ENCODE measurements at regions not wholly inside any gene's neighbourhood (a gene's known extent, or its start where the extent isn't known, plus 50 kb on each side); places are given as distances from the start of the nearest gene placed in this dataset.

DNA sequence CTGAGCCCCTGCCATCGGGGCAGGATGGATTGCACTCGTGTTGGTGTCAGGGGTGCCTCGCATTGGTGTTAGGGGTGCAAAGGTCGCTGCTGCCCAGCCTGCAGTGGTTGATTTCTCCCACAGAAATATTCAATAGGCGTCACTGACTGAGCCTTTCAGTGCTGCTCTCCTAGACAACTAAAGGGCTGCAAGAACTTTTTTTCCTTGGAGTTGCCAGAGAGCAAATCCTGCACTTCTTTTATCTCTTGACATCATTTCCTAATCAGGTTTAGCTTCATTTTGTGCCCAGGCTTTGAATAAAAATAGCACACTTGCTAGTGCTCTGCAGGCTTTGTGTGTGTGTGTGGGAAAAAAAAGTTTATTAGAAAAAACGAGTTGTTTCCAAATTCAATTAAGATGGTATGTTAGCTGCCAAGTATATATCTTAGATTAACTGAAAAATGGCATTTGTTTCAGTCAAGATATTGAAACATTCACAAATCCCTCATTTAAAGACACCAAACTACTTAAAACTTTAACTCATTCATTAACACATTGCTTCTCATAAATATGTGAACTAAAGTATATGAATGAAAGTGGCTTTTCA is 125.6 kb downstream of the SOCS6 start:
- CTCF ChIA-PET = no interaction called here

GRCh38 chr18:70413455-70413854 is 124.6 kb downstream of the SOCS6 start:
- ChIA-PET CTCF (no interaction called here), POLR2A (ENCODE audit: low non-redundant PET) (no interaction called here)
- TF ChIP-seq EZH2 (IDR thresholded peaks at IDR 0.05; ENCODE audit: borderline replicate concordance, low read depth, low read length, poor library complexity, severe bottlenecking) = no peak
- no peak for TF ChIP-seq CTCF (conservative IDR thresholded peaks at IDR 0.05; ENCODE audit: low read depth, low read length)
- Histone ChIP-seq H3K27ac (ENCODE audit: low read depth, low read length, poor library complexity, severe bottlenecking) (no peak overlapping the region), H3K36me3 (ENCODE audit: insufficient read depth, low read length, poor library complexity, severe bottlenecking) (no peaks in the 10 kb centered on the region), H3K27me3 (replicated peaks; ENCODE audit: insufficient read depth, low read depth, low read length, poor library complexity) (no peaks in the 10 kb centered on the region), H3K9me3 (ENCODE audit: low read depth, low read length, poor library complexity, severe bottlenecking) (no peaks in the 10 kb centered on the region), H3K4me1 (ENCODE audit: insufficient read depth, low read length, poor library complexity, severe bottlenecking) (no peaks in the 10 kb centered on the region), H3K4me3 (ENCODE audit: low read depth, low read length, poor library complexity, severe bottlenecking) (no peak overlapping the region)
- intact Hi-C loops (cut with micrococcal nuclease; ENCODE audit: unreplicated experiment) = no loop called here
- no peak for DNase-seq (ENCODE audit: low spot score)
- no TSS peak for BruUV-seq (replicated peaks)

More for the DNA sequence above, 125.6 kb downstream of the SOCS6 start:
- no peaks in the 10 kb centered on the region for H3K4me1 ChIP-seq (ENCODE audit: insufficient read depth, low read length, poor library complexity, severe bottlenecking)
- H3K27ac ChIP-seq (ENCODE audit: low read depth, low read length, poor library complexity, severe bottlenecking) = no peak overlapping the region
- POLR2A ChIA-PET (ENCODE audit: low non-redundant PET) = interaction anchor here (0.6 kb wide), 1 partner anchor 467 kb away, joined by 4 read pairs; the partner anchor contains the start of gene CD226
- H3K27me3 ChIP-seq (replicated peaks; ENCODE audit: insufficient read depth, low read depth, low read length, poor library complexity) = no peaks in the 10 kb centered on the region
- intact Hi-C loops (cut with micrococcal nuclease; ENCODE audit: unreplicated experiment) = no loop called here
- no peaks in the 10 kb centered on the region for H3K9me3 ChIP-seq (ENCODE audit: low read depth, low read length, poor library complexity, severe bottlenecking)
- H3K36me3 ChIP-seq (ENCODE audit: insufficient read depth, low read length, poor library complexity, severe bottlenecking) = no peaks in the 10 kb centered on the region
- DNase-seq (ENCODE audit: low spot score) = no peak
- TF ChIP-seq CTCF (conservative IDR thresholded peaks at IDR 0.05; ENCODE audit: low read depth, low read length) (no peak), EZH2 (IDR thresholded peaks at IDR 0.05; ENCODE audit: borderline replicate concordance, low read depth, low read length, poor library complexity, severe bottlenecking) (no peak)
- no peak overlapping the region for H3K4me3 ChIP-seq (ENCODE audit: low read depth, low read length, poor library complexity, severe bottlenecking)
- no TSS peak for BruUV-seq (replicated peaks)

DNA sequence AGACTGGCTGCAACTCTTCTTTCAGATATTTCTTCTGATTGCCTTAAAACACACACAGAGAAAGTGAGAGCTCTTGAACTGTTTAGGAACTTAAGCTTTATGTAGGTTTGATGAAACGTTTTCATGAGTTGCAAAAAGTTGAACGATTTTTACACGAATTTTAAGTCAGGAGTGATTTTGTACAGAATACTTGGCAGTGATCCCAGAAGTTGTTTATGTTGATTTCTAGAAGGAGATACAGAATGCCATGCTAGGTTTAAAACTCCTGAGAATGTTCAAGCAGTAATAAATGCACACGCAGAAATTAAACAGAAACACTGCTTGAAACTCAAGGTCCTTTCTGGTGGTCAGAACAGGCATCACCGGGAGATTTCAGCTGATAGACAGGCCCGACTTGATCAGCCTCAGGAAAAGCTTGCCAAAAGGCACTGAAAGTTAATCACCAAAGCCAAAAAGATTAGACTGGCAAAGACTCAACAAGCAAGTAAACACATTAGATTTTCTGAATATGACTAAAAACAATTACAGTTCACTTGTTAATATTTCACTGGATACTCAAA is 123.1 kb downstream of the SOCS6 start:
- no TSS peak for BruUV-seq (replicated peaks)
- Histone ChIP-seq H3K36me3 (ENCODE audit: insufficient read depth, low read length, poor library complexity, severe bottlenecking) (no peaks in the 10 kb centered on the region), H3K4me3 (ENCODE audit: low read depth, low read length, poor library complexity, severe bottlenecking) (no peak overlapping the region), H3K27me3 (replicated peaks; ENCODE audit: insufficient read depth, low read depth, low read length, poor library complexity) (no peaks in the 10 kb centered on the region), H3K4me1 (ENCODE audit: insufficient read depth, low read length, poor library complexity, severe bottlenecking) (no peaks in the 10 kb centered on the region), H3K27ac (ENCODE audit: low read depth, low read length, poor library complexity, severe bottlenecking) (no peak overlapping the region), H3K9me3 (ENCODE audit: low read depth, low read length, poor library complexity, severe bottlenecking) (no peaks in the 10 kb centered on the region)
- no peak for DNase-seq (ENCODE audit: low spot score)
- ChIA-PET POLR2A (ENCODE audit: low non-redundant PET) (no interaction called here), CTCF (no interaction called here)
- TF ChIP-seq EZH2 (IDR thresholded peaks at IDR 0.05; ENCODE audit: borderline replicate concordance, low read depth, low read length, poor library complexity, severe bottlenecking) = no peak
- no peak for TF ChIP-seq CTCF (conservative IDR thresholded peaks at IDR 0.05; ENCODE audit: low read depth, low read length)
- intact Hi-C loops (cut with micrococcal nuclease; ENCODE audit: unreplicated experiment) = no loop called here

Measured in A673 (cell line).